GM19324 (cell line): ENCODE measurements at regions not wholly inside any gene's neighbourhood (a gene's known extent, or its start where the extent isn't known, plus 50 kb on each side); places are given as distances from the start of the nearest gene placed in this dataset.

ENCODE experiments used
- ATAC-seq: cut with Tn5 transposase; IDR thresholded peaks from one replicate; pipeline ENCODE4 v1.9.1; 2021; ENCODE audit warnings: mild to moderate bottlenecking, moderate library complexity; ENCODE audit not compliant: unreplicated experiment, low FRiP score

GRCh38 chr3:150222691-150223489 lies 185.2 kb upstream of the TSC22D2 start:
- no peak for ATAC-seq

- ATAC-seq = no peak
Observed at GRCh38 chr3:150221904-150222523, 186.1 kb upstream of the TSC22D2 start.

- ATAC-seq = no peak
Observed at GRCh38 chr3:150220799-150221198, 187.3 kb upstream of the TSC22D2 start.

- no peak for ATAC-seq
Observed at GRCh38 chr3:150220041-150220440, 188.1 kb upstream of the TSC22D2 start.

GRCh38 chr3:150218841-150219240 lies 189.3 kb upstream of the TSC22D2 start:
- ATAC-seq = no peak

GRCh38 chr3:150218236-150218635 lies 189.9 kb upstream of the TSC22D2 start:
- ATAC-seq = no peak

GRCh38 chr3:150217691-150218090 lies 190.4 kb upstream of the TSC22D2 start:
- no peak for ATAC-seq

GRCh38 chr3:150216866-150217600 lies 191.1 kb upstream of the TSC22D2 start:
- no peak for ATAC-seq

GRCh38 chr3:150216041-150216811 lies 191.9 kb upstream of the TSC22D2 start:
- ATAC-seq = peak; percentile 52

- no peak for ATAC-seq
Observed at GRCh38 chr3:150215616-150216015, 192.5 kb upstream of the TSC22D2 start.

GRCh38 chr3:150213577-150213976 lies 194.5 kb upstream of the TSC22D2 start:
- ATAC-seq = no peak

GRCh38 chr3:150210461-150211110 lies 197.5 kb upstream of the TSC22D2 start:
- no peak for ATAC-seq

GRCh38 chr3:150203273-150203672 lies 204.8 kb upstream of the TSC22D2 start:
- no peak for ATAC-seq

GRCh38 chr3:150202711-150203110 lies 205.4 kb upstream of the TSC22D2 start:
- no peak for ATAC-seq

- ATAC-seq = no peak
Observed at GRCh38 chr3:150194957-150195356, 213.1 kb upstream of the TSC22D2 start.

- no peak for ATAC-seq
Observed at GRCh38 chr3:150194513-150194912, 213.6 kb upstream of the TSC22D2 start.

GRCh38 chr3:150184426-150185071 lies 213.9 kb upstream of the PFN2 start:
- no peak for ATAC-seq

- no peak for ATAC-seq
Observed at GRCh38 chr3:150183678-150184425, 213.2 kb upstream of the PFN2 start.

- no peak for ATAC-seq
Observed at GRCh38 chr3:150180334-150180733, 209.6 kb upstream of the PFN2 start.
